ENCODE measurements at regions not wholly inside any gene's neighbourhood (a gene's known extent, or its start where the extent isn't known, plus 50 kb on each side); places are given as distances from the start of the nearest gene placed in this dataset.

DNA sequence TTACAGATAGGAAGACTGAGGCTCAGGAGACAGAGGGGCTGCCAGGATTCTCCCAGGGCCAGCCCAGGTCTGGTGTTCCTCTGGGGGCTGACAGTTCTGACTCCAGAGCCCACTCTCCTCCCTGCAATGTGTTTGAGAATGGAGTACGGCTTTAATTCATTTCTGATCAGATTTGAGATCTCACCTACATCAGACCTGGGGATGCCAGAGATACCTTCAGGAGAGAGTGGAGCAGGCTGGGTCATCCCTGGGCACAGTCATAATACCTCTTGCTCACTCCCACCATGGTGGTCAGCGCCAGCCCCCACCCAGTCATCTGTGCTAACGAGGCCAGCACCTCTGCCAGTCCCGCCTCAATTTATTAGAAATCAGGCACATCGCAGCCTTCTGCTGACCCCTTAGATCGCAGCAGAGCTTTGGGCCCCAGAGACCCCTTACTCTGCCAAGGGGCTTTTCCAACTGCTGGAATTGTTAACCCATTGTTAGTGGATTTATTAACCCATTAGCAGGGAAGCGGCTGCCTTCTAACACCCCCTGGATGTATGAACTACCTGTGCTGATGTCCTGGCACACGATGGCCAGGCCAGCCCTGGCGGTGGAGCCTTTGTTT lies 352.1 kb downstream of the MATN1 start:
- TF ChIP-seq GATA3 (IDR thresholded peaks at IDR 0.05; ENCODE audit: low read depth, low read length): no peak
- TF ChIP-seq GATA2 (IDR thresholded peaks at IDR 0.05; ENCODE audit: low read depth, low read length): no peak

Measured in SH-SY5Y (cell line).